HG03280 (cell line): ENCODE measurements at regions not wholly inside any gene's neighbourhood (a gene's known extent, or its start where the extent isn't known, plus 50 kb on each side); places are given as distances from the start of the nearest gene placed in this dataset.

Experiments used
- ATAC-seq: cut with Tn5 transposase; IDR thresholded peaks from one replicate; pipeline ENCODE4 v1.9.1; 2021; ENCODE audit warnings: mild to moderate bottlenecking, moderate library complexity; ENCODE audit not compliant: unreplicated experiment

DNA sequence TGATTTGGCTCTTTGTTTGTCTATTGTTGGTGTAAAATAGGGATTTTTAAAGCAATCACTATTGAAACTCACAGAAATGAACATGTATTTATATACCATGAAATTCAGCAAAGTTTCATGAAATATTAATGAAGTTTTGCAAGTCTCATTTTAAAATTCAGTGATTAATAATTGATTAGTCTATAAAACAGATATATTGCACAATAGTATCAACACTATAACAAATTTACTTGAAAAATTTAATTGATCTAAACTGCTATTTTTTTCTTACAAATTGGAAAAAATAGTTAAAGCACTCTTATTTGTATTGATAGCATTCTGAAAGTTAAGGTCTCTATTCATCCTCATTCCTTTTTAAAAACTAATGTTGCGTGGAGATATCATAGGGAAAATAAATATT lies 121.0 kb upstream of the PCDH9 start:
- ATAC-seq = no peak

- no peak for ATAC-seq
Observed at GRCh38 chr13:67343777-67344176, 113.6 kb upstream of the PCDH9 start.

- no peak for ATAC-seq
Observed at GRCh38 chr13:67341406-67341805, 111.3 kb upstream of the PCDH9 start.

DNA sequence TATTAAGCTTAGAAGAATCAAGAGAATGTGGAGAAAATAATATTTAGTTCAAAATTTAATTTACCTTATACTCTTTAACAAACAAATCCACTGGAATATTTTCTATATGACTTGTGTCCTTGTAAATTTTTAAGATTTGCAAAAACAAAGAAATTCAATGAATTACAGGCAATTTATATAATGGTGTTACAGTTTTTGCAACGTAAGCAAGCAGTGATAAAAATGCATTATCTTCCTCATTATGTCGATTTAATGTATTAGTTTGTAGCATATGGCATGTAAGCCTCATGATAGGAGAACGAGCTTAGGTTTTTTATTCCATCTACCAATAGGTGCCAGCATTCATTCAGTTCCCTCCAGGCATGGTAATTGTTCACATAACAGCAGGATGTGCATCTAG lies 100.0 kb upstream of the PCDH9 start:
- ATAC-seq = no peak

GRCh38 chr13:67328895-67329294 lies 98.8 kb upstream of the PCDH9 start:
- ATAC-seq = no peak

DNA sequence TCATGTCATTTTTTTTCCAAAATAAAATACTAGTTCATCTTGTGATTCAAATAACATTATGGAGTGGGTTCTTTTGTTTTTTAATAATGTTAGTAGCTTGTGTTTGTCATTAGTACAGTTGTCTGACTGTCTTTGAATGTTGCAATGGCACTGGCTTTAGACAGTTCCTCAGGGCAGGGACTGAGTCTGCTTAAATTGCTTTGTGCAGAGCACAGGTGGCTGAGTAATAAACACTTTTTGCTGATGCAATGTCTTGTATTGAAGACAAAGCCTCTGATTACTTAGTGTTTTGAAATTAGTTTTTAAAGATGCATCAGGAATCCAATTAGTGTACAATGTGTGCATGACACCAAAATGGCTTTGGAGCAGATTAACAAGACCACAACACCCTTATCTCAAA lies 88.7 kb upstream of the PCDH9 start:
- ATAC-seq = no peak

DNA sequence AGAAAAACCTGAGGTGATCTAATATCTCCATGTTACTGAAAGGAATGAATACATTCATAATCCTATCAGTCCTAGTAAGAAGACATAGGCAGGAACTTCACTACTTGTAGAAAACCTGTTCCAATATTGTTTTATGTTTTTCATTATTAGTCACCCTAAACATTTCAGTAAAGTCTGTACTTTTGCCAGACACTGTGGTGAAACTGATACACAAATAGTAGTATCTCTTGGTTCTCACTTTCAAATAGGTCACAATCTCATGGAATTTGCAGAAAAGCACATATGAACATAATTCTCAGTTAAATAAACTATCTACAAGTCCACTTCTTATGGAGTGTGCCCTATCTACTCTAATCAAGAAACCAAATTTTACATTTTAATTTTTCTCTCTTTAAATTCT lies 88.3 kb upstream of the PCDH9 start:
- no peak for ATAC-seq

GRCh38 chr13:67314405-67314804 lies 84.3 kb upstream of the PCDH9 start:
- ATAC-seq = no peak

DNA sequence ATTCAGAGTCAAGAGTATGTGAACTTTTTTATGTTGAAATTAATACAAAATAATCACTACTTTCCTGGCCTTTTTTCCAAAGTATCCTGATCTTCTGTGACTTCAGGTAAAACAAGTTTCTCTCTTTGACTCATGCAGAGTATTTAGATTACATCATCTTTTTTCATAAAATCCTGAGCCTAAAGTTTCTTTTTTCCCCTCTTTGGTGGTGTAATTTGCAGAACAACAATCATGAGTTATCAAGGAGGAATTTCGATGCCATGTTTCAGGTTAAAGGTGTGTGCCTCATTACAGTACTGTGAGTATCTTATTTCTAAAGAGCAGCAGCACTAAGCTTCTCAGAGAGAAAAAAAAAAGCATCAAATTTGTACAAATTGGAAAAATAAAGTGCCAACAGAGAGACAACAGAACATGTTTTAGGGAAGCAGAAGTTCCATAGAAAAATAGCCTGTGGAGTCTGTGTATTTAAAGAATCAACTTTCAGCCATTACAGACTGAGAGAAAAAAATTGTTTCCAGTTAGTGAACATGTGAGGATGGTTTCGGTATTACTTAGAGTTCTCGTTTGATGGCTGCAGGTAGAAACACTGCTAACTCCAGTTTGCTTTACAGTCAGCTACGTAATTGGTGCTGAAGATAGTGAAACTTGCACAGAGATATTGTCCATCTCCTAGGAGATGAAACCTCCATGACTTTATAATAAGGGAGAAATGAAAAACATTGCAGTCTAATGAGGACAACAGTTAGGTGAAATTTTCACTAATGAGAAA lies 78.1 kb upstream of the PCDH9 start:
- no peak for ATAC-seq

GRCh38 chr13:67306742-67307141 lies 76.6 kb upstream of the PCDH9 start:
- no peak for ATAC-seq

DNA sequence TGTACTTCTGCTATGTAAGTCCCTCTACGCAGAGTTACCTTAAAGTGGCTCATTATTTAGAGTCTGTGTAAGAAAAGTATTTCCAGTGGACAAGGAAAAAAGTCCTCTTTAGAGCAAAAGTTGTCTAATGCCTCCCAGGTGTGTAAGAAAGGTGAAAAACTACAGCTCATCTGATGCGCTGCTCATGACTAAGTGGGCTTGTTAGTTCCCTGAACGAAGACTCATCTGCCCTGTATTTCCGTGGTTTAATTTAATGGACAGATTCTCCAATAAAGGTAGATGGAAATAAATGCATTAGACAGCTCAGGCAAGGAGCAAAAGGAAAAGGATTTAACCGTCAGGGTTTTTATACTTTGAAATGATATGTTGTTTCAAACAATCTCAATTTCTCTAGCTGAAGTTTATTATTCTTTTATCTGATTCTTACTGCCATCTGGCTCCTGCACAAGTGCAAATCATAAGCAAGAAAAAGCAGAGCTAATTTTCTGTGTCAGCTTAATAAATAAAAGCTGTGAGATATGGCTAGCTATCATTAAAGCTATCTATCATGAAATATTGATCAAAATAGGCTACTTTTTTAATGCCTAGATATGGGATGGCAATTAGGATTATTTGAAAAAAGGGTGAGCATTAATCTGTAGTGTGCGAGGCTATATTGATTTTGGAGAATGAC lies 73.7 kb upstream of the PCDH9 start:
- ATAC-seq = no peak

GRCh38 chr13:67299751-67300150 lies 69.6 kb upstream of the PCDH9 start:
- no peak for ATAC-seq

DNA sequence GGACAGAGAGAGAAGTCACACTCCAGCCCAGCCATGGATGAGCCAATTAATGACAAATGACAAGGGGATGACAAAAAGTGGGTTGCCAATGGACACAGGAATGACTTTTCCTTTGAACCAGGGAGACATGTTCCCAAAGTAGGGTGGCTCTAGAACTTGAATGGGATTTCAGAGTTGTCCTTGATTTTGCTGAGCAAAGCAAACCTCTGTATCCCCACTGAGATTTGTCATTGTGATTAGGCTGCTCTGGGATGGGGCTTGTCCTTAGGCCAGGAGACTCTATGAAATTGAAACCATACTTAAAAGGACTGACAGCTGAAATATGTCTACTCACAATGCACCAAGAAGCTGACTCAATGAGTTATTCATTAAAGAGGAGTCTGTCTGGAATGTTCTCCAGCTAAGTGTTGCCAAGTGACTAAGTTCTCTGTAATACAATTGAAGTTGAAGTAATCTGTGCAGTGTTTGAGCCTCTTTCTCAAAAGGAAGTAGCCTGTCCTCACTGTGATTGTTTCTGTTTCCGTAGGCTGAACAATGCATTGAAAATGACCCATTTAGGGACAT lies 69.0 kb upstream of the PCDH9 start:
- ATAC-seq = no peak

DNA sequence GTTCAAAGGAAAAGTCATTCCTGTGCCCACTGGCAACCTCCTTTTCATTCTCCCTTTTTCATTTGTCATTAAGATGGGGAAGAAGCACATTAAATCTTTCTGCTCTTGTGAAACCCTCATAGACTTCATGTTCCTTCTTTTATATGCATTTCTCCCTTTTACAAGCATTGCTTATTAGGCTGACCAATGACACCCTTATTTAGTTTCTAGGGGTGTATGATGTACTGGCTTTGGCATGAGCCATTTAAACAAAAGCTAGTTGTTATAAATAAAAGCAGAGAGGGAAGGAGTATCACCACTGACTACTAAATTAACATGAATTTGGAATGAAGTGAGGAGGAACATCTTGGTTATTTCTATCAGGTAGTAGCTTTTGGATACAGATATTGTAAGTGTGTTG lies 68.2 kb upstream of the PCDH9 start:
- ATAC-seq = no peak

GRCh38 chr13:67296511-67296910 lies 66.4 kb upstream of the PCDH9 start:
- ATAC-seq = no peak

- no peak for ATAC-seq
Observed at GRCh38 chr13:67292886-67293285, 62.8 kb upstream of the PCDH9 start.

DNA sequence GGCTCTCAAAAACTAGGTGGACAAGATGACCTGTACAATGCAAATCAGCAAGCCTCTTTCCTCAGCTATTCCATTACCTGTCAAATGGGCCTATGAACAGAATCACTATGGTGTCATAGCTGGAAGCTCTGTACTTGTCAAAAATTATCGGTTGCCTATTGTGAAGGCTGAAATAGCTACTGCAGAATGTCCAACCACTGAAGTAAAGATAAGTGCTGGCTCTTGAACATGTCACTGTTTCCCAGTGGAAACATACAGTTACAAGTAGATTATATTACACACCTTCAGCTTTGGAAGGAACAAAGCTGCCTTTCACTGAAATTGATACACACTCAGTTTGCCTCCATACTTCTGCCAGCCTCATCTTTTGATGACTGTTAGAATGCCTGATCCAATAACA lies 55.5 kb upstream of the PCDH9 start:
- ATAC-seq = no peak

DNA sequence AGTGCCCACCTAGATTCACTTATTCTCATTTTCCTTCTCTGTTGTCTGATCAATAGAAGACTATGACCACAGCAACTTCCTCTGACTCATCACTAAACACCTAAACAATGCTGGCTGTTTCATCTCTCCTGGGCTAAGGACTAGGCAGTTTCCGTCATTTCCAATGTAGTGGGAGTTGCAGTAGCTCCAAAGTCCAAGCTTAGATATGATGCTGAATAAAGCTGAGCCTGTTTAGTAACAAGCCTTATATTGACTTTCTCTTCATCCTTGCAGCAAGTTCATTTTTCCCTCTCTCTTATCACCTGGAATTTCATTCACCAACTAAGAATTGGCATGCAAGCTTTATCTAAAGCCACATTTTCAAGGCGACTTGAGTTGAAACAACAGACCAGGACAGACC lies 53.5 kb upstream of the PCDH9 start:
- ATAC-seq = no peak

DNA sequence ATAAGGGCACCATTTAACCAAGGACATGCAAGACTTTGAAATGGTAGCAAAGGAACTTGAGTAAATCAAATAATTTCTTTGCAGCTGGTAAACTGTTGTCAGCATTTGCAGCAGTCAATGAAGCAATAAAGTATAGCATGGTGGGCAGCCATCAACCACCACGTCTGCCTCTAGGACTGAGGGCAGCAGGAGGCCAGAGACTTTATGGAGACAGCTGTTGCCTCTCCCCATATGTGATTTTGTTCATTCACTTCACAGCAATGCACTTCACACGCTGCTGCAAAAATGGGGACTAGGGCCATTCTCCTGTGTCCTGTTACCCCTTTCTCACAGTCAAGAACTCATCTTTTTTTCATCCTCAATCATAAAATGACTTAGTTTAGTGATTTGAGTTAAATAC lies 51.3 kb upstream of the PCDH9 start:
- no peak for ATAC-seq
